Liver (tissue), 8 donors: ENCODE measurements at regions not wholly inside any gene's neighbourhood (a gene's known extent, or its start where the extent isn't known, plus 50 kb on each side); places are given as distances from the start of the nearest gene placed in this dataset.

Source experiments
- DNase-seq: peaks from one replicate; pipeline ENCODE4 v3.0.0-alpha.2; 2017; ENCODE audit warnings: low spot score
- H3K27ac ChIP-seq, 2 donors: one replicate each; pipeline ENCODE4 v1.7.0; 2013; ENCODE audit warnings: inconsistent platforms in 2 of 2, low read length in 2 of 2, control low read depth in 1 of 2, low read depth in 1 of 2, mild to moderate bottlenecking in 1 of 2
- H3K27me3 ChIP-seq, 4 donors: one replicate each; pipeline versions ENCODE4 v1.6.1 to v1.7.0; 2013; ENCODE audit warnings: low read length in 3 of 4, inconsistent platforms in 1 of 4, mild to moderate bottlenecking in 1 of 4, moderate library complexity in 1 of 4; ENCODE audit not compliant: control insufficient read depth in 4 of 4, insufficient read depth in 4 of 4
- H3K36me3 ChIP-seq, 4 donors: one replicate each; pipeline versions ENCODE4 v1.6.1 to v1.7.0; 2013; ENCODE audit warnings: low read length in 3 of 4, mild to moderate bottlenecking in 3 of 4, low read depth in 1 of 4, moderate library complexity in 1 of 4; ENCODE audit not compliant: control insufficient read depth in 4 of 4, insufficient read depth in 3 of 4
- H3K4me1 ChIP-seq, 4 donors: one replicate each; pipeline versions ENCODE4 v1.6.1 to v1.7.0; 2013; ENCODE audit warnings: low read length in 3 of 4, mild to moderate bottlenecking in 3 of 4, moderate library complexity in 1 of 4; ENCODE audit not compliant: control insufficient read depth in 4 of 4, insufficient read depth in 4 of 4
- H3K4me3 ChIP-seq, 3 donors: one replicate each; pipeline versions ENCODE4 v1.6.1 to v1.7.0; 2013; ENCODE audit warnings: low read length in 3 of 3, control low read depth in 1 of 3, low read depth in 1 of 3, mild to moderate bottlenecking in 1 of 3
- H3K9ac ChIP-seq, 2 donors: one replicate each; pipeline ENCODE4 v1.7.0; 2013; ENCODE audit warnings: low read length in 2 of 2, mild to moderate bottlenecking in 2 of 2, moderate library complexity in 2 of 2, control low read depth in 1 of 2, low read depth in 1 of 2
- H3K9me3 ChIP-seq, 4 donors: one replicate each; pipeline versions ENCODE4 v1.6.1 to v1.7.0; 2013; ENCODE audit warnings: low read length in 3 of 4; ENCODE audit not compliant: control insufficient read depth in 4 of 4
- ATF3 ChIP-seq: IDR thresholded peaks from 2 replicates; pipeline ENCODE4 v1.6.1; 2016; ENCODE audit warnings: antibody characterized with exemption
- CTCF ChIP-seq: fragments of 150-350 bp; IDR thresholded peaks from 2 replicates; pipeline ENCODE4 v1.5.1; 2017; ENCODE audit warnings: improper control_type of control experiment, low read depth, low read length; ENCODE audit not compliant: missing input control
- EGR1 ChIP-seq, 2 donors: IDR thresholded peaks; 2 replicates each; pipeline ENCODE4 v1.6.1; 2016 to 2018; ENCODE audit warnings: antibody characterized with exemption in 2 of 2, low read depth in 2 of 2
- FOXA2 ChIP-seq: IDR thresholded peaks from 2 replicates; pipeline ENCODE4 v1.6.1; 2016; ENCODE audit warnings: antibody characterized with exemption
- GABPA ChIP-seq, 2 donors: IDR thresholded peaks in 1 of 2; conservative IDR thresholded peaks in 1 of 2; 2 replicates each; pipeline ENCODE4 v1.6.1; 2016; ENCODE audit warnings: antibody characterized with exemption in 2 of 2, mild to moderate bottlenecking in 1 of 2, moderate library complexity in 1 of 2
- HNF4G ChIP-seq: IDR thresholded peaks from 2 replicates; pipeline ENCODE4 v1.6.1; 2016; ENCODE audit warnings: antibody characterized with exemption
- JUND ChIP-seq, 2 donors: IDR thresholded peaks; 2 replicates each; pipeline ENCODE4 v1.6.1; 2016; ENCODE audit warnings: antibody characterized with exemption in 2 of 2
- MAX ChIP-seq: IDR thresholded peaks from 2 replicates; pipeline ENCODE4 v1.6.1; 2016; ENCODE audit warnings: antibody characterized with exemption
- NR2F2 ChIP-seq: IDR thresholded peaks from 2 replicates; pipeline ENCODE4 v1.6.1; 2016; ENCODE audit warnings: antibody characterized with exemption
- RAD21 ChIP-seq, 2 donors: IDR thresholded peaks; 2 replicates each; pipeline ENCODE4 v1.6.1; 2016; ENCODE audit warnings: antibody characterized with exemption in 2 of 2, mild to moderate bottlenecking in 2 of 2
- REST ChIP-seq: IDR thresholded peaks from 2 replicates; pipeline ENCODE4 v1.6.1; 2016; ENCODE audit warnings: antibody characterized with exemption, mild to moderate bottlenecking
- SP1 ChIP-seq: IDR thresholded peaks from 2 replicates; pipeline ENCODE4 v1.6.1; 2018; ENCODE audit warnings: antibody characterized with exemption, mild to moderate bottlenecking
- TAF1 ChIP-seq: conservative IDR thresholded peaks from 2 replicates; pipeline ENCODE4 v1.6.1; 2016; ENCODE audit warnings: antibody characterized with exemption, mild to moderate bottlenecking
- WGBS: extraction: QIAGEN DNeasy Blood & Tissue Kit; methylation state at CpG from one replicate; pipeline ENCODE4 v1.1.7; 2013; 5-methylcytosine and 5-hydroxymethylcytosine counted together
- TF ChIP-seq, protein P1 (sequence below): IDR thresholded peaks from 2 replicates; pipeline ENCODE4 v1.6.1; 2016; ENCODE audit warnings: antibody characterized with exemption
- donor health status: healthy.
- donor health status: healthy.
- donor health status: healthy.
- donor health status: healthy.
- donor health status: healthy.

GRCh38 chr7:53657586-53657985 lies 622.2 kb downstream of the POM121L12 start:
- WGBS, result 46% methylated on average over 1 of the region's 1 CpG
- Histone ChIP-seq H3K9ac (no peak overlapping the region), H3K9me3 (no peaks in the 10 kb centered on the region), H3K4me1 (no peaks in the 10 kb centered on the region), H3K27me3 (no peaks in the 10 kb centered on the region), H3K4me3 (no peak overlapping the region), H3K36me3 (no peaks in the 10 kb centered on the region), H3K27ac (no peak overlapping the region)
- TF ChIP-seq RAD21 (IDR thresholded peaks at IDR 0.05) (no peak), REST (no peak), NR2F2 (no peak), TAF1 (no peak)
- no peak for DNase-seq

DNA sequence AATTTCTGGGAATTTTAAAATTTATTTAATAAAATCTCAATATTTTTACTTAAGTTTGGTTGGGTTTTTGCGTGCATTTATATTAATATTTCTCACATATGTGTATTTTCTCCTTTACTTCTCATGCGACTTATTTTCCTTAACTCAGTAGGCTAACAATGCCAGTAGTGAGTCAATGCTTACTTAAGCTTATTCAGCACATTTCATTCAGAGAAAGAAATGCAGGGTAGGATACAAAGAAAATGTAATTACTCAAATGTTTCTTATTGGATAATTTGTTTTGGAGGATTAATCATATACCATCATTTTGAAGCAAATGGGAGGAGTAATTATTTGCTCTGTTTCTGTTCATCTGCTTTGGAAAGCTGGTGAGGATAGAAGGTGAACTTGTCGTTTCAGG lies 623.5 kb downstream of the POM121L12 start:
- Histone ChIP-seq H3K36me3 (no peaks in the 10 kb centered on the region), H3K27me3 (no peaks in the 10 kb centered on the region), H3K27ac (no peak overlapping the region), H3K9me3 (peaks cover 0 to 2% (median 0%) of the 10 kb centered on the region in 4 donors), H3K4me3 (no peak overlapping the region), H3K4me1 (no peaks in the 10 kb centered on the region), H3K9ac (no peak overlapping the region)
- no peak for DNase-seq
- 77% methylated on average over 3 of the region's 3 CpGs for WGBS
- TF ChIP-seq GABPA (IDR thresholded peaks at IDR 0.05 in 1 of 2, conservative IDR thresholded peaks at IDR 0.05 in 1 of 2) (no peak), FOXA2 (no peak), MAX (no peak), SP1 (no peak), HNF4G (no peak), JUND (IDR thresholded peaks at IDR 0.05) (no peak), EGR1 (IDR thresholded peaks at IDR 0.05; ENCODE audit: low read depth in 2 of 2) (no peak), RAD21 (IDR thresholded peaks at IDR 0.05) (no peak)
- TF ChIP-seq, protein P1, sequence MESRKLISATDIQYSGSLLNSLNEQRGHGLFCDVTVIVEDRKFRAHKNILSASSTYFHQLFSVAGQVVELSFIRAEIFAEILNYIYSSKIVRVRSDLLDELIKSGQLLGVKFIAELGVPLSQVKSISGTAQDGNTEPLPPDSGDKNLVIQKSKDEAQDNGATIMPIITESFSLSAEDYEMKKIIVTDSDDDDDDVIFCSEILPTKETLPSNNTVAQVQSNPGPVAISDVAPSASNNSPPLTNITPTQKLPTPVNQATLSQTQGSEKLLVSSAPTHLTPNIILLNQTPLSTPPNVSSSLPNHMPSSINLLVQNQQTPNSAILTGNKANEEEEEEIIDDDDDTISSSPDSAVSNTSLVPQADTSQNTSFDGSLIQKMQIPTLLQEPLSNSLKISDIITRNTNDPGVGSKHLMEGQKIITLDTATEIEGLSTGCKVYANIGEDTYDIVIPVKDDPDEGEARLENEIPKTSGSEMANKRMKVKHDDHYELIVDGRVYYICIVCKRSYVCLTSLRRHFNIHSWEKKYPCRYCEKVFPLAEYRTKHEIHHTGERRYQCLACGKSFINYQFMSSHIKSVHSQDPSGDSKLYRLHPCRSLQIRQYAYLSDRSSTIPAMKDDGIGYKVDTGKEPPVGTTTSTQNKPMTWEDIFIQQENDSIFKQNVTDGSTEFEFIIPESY, result no peak

DNA sequence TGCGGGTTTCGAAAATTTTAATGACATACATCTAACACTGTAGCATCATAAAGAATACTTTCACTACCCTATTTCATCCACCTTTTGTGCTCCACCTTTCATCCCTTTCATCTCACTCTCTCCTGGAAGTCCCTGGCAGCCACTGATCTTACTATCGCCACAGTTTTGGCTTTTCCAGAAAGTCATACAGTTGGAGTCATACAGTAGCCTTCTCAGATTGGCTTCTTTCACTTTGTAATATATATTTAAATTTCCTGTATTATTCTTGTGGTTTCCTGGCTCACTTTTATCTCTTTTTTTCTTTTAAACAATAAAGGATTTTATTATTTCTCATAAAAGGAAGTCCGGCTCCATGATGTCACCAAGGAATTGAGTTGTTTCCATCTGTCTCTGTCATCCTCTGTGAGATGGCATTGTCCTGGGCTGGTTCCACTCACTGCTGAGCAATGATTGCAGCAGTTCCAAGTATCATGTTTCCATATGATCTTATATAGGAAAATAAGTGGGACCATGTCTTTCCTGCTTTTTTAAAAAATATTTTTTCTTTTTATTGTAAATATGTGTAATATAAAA lies 626.3 kb downstream of the POM121L12 start:
- no peaks in the 10 kb centered on the region for H3K27me3 ChIP-seq
- no peak overlapping the region for H3K27ac ChIP-seq
- no peaks in the 10 kb centered on the region for H3K4me1 ChIP-seq
- H3K4me3 ChIP-seq, result no peak overlapping the region
- no peak for DNase-seq
- H3K9me3 ChIP-seq, result peaks cover 0 to 2% (median 0%) of the 10 kb centered on the region in 4 donors
- H3K36me3 ChIP-seq, result no peaks in the 10 kb centered on the region
- H3K9ac ChIP-seq, result no peak overlapping the region
- WGBS, result 86% methylated on average over 4 of the region's 4 CpGs
- no peak for TF ChIP-seq ATF3
- no peak for TF ChIP-seq CTCF
- TF ChIP-seq REST, result no peak
- TF ChIP-seq MAX, result no peak
